ENCODE measurements at regions not wholly inside any gene's neighbourhood (a gene's known extent, or its start where the extent isn't known, plus 50 kb on each side); places are given as distances from the start of the nearest gene placed in this dataset.

DNA sequence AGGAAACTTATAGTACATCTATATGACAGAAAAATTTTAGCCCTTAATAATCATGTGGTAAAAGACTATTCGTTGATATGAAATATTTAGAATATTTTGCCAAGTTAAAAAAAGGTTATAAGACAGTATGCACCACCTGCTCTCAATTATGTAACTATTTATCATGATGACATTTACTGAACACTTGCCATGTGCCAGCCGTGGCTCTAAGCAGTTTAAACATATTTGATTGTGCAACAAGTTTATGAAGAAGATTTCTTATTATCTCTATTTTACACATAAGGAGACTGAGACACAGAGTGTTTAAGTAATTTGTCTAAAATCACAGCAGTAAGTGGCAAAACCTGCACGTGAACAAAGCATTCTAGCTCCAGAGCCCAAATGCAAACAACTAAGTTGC lies 199.3 kb upstream of the JUN start:
- H3K27me3 ChIP-seq (ENCODE audit: control insufficient read depth, insufficient read depth, low read length, poor library complexity, severe bottlenecking) = peaks cover 8% of the 10 kb centered on the region
- H3K4me1 ChIP-seq (ENCODE audit: control insufficient read depth, insufficient read depth, low read length) = no peaks in the 10 kb centered on the region
- WGBS, 2 experiments = 73 to 91% methylated on average over 1 to 2 of the region's 3 CpGs
- no peak overlapping the region for H3K27ac ChIP-seq (ENCODE audit: insufficient read depth, low read depth, low read length, poor library complexity, severe bottlenecking)
- H3K9me3 ChIP-seq (ENCODE audit: control insufficient read depth, low read length) = no peaks in the 10 kb centered on the region
- no peaks in the 10 kb centered on the region for H3K36me3 ChIP-seq (ENCODE audit: control insufficient read depth, insufficient read depth, low read length)
- H3K4me3 ChIP-seq (ENCODE audit: insufficient read depth, low read depth, low read length) = no peak overlapping the region

DNA sequence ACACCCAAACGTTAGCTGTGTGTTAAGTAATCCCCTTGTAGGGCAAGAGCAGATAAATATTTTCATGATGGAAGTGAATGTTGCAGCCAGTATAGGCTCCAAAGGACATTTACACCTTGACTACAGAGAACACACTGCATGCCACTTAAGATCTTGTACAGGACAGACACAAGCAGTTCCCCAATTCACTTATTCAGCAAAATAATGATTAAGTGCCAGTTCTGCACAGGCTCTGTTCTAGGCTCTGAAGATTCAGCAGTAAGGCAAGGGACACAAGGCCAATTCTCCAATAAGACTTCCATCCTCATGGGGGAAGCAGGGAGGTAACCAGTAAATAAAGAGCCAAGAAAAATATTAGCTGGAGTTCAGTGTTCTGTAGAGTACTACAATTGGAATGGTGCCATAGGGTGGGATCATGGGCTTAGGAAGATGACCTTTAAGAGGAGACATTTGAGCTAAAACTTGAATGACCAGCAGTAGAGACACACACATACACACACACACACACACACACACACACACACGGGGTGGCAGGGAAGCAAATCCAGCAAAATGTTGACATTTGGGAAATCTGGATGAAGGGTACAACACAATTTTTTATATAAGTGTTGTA lies 199.9 kb upstream of the JUN start:
- Histone ChIP-seq H3K9me3 (ENCODE audit: control insufficient read depth, low read length) (no peaks in the 10 kb centered on the region), H3K27ac (ENCODE audit: insufficient read depth, low read depth, low read length, poor library complexity, severe bottlenecking) (no peak overlapping the region), H3K4me1 (ENCODE audit: control insufficient read depth, insufficient read depth, low read length) (no peaks in the 10 kb centered on the region), H3K4me3 (ENCODE audit: insufficient read depth, low read depth, low read length) (no peak overlapping the region), H3K36me3 (ENCODE audit: control insufficient read depth, insufficient read depth, low read length) (no peaks in the 10 kb centered on the region), H3K27me3 (ENCODE audit: control insufficient read depth, insufficient read depth, low read length, poor library complexity, severe bottlenecking) (peaks cover 8% of the 10 kb centered on the region)
- WGBS, 2 experiments = 100% methylated on average over 1 of the region's 2 CpGs; no CpG with 5 or more reads in 1 of the 2 experiments

DNA sequence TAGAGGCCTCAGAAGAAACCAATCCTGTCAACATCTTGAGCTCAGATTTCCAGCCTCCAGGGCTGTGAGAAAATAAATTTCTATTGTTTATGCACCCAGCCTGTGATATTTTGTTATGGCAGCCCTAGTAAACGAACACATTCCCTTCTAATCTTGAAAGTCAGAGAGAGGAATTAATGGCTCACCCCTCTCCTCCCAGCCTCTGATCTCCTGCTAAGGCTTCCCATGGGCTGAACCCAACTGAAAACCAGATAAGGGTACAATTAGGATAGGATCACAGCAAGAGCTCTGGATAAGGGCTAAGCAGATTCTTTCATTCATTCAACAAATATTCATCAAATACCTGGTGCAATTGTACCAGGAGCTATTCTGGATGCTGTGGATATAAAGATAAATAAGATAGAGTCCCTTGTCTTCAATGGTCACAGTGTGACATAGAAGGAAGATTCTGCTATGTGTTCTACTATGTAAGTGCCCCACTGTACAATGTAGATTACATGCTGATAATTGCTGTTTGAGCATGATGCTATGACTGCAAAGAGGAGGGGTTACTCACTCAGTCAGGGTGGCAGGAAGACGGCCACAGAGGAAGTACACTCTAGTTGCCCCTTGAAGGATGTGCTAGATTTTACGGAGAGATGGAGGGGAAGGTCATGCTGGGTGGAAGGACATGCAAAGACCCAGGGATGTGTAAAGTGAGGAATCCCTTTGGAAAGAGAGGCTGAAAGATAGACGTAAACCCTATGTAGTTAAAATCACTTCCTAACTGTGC lies 203.3 kb upstream of the JUN start:
- H3K4me1 ChIP-seq (ENCODE audit: control insufficient read depth, insufficient read depth, low read length) = no peaks in the 10 kb centered on the region
- H3K9me3 ChIP-seq (ENCODE audit: control insufficient read depth, low read length) = no peaks in the 10 kb centered on the region
- H3K4me3 ChIP-seq (ENCODE audit: insufficient read depth, low read depth, low read length) = no peak overlapping the region
- H3K36me3 ChIP-seq (ENCODE audit: control insufficient read depth, insufficient read depth, low read length) = no peaks in the 10 kb centered on the region
- no peak overlapping the region for H3K27ac ChIP-seq (ENCODE audit: insufficient read depth, low read depth, low read length, poor library complexity, severe bottlenecking)
- WGBS, 2 experiments = 84 to 95% methylated on average over 4 of the region's 4 CpGs
- H3K27me3 ChIP-seq (ENCODE audit: control insufficient read depth, insufficient read depth, low read length, poor library complexity, severe bottlenecking) = peaks cover 8% of the 10 kb centered on the region

DNA sequence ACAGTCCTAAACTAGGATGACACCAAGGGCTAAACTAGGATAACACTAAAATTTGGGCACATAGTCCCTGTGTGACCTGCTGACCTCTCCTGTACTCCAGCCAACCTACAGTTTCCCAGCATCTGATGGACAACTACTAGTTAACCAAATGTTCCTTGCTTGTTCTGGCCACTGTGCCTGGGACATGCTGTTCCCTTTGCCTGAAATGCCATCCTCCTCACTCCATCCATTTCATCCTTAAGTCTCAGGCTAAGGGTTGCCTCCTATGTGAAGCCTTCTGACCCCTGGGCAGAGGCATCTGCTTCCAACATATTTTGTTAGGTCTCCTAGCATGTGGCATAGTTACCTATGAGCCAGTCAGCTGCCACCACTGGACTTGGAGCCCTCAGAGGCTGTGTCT lies 204.9 kb upstream of the JUN start:
- Histone ChIP-seq H3K27ac (ENCODE audit: insufficient read depth, low read depth, low read length, poor library complexity, severe bottlenecking) (no peak overlapping the region), H3K9me3 (ENCODE audit: control insufficient read depth, low read length) (no peaks in the 10 kb centered on the region), H3K4me3 (ENCODE audit: insufficient read depth, low read depth, low read length) (no peak overlapping the region), H3K27me3 (ENCODE audit: control insufficient read depth, insufficient read depth, low read length, poor library complexity, severe bottlenecking) (peaks cover 1% of the 10 kb centered on the region), H3K4me1 (ENCODE audit: control insufficient read depth, insufficient read depth, low read length) (no peaks in the 10 kb centered on the region), H3K36me3 (ENCODE audit: control insufficient read depth, insufficient read depth, low read length) (no peaks in the 10 kb centered on the region)

DNA sequence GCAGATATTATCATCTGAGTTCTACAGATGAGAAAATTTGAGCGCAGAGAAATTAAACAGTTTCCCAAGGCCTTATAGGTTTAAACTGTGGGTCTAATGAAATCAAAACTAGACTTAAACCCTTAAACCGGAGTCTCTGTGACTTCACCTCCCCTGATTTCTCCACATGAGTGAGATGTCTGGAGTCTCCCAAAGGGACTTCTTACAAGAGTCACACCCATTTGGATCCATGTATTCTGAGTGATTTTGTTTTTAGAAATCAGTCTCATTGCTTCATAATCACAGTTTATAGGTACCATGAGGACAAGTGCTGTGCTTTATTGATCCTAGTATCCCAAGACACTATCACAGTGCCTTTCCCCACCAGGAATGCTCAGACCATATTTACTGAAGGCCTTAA lies 206.0 kb upstream of the JUN start:
- WGBS, 2 experiments = 97 to 100% methylated on average over 2 of the region's 2 CpGs
- no peaks in the 10 kb centered on the region for H3K36me3 ChIP-seq (ENCODE audit: control insufficient read depth, insufficient read depth, low read length)
- H3K4me3 ChIP-seq (ENCODE audit: insufficient read depth, low read depth, low read length) = no peak overlapping the region
- H3K4me1 ChIP-seq (ENCODE audit: control insufficient read depth, insufficient read depth, low read length) = no peaks in the 10 kb centered on the region
- no peaks in the 10 kb centered on the region for H3K9me3 ChIP-seq (ENCODE audit: control insufficient read depth, low read length)
- H3K27me3 ChIP-seq (ENCODE audit: control insufficient read depth, insufficient read depth, low read length, poor library complexity, severe bottlenecking) = no peaks in the 10 kb centered on the region
- no peak overlapping the region for H3K27ac ChIP-seq (ENCODE audit: insufficient read depth, low read depth, low read length, poor library complexity, severe bottlenecking)

DNA sequence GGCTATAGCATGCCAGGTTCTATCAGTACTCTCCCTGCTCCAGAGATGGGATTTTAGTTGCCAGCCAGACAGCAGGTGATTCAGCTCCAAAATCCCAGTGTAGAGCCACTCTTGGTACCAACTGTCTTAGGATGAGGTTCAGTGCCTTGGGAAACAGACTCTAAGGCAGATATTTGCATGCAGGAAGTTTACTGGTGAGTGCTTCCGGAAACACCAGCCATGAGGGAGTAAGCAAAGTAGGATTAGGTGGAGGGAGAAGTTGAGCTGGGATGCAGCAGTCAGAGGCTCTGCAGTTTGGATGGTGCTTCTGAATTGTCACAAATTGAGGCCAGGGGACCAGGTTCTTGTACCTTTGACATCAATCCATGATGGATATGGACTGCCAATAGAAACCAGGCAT lies 207.5 kb upstream of the JUN start:
- Histone ChIP-seq H3K27ac (ENCODE audit: insufficient read depth, low read depth, low read length, poor library complexity, severe bottlenecking) (no peak overlapping the region), H3K27me3 (ENCODE audit: control insufficient read depth, insufficient read depth, low read length, poor library complexity, severe bottlenecking) (no peaks in the 10 kb centered on the region), H3K36me3 (ENCODE audit: control insufficient read depth, insufficient read depth, low read length) (no peaks in the 10 kb centered on the region), H3K4me1 (ENCODE audit: control insufficient read depth, insufficient read depth, low read length) (no peaks in the 10 kb centered on the region), H3K9me3 (ENCODE audit: control insufficient read depth, low read length) (no peaks in the 10 kb centered on the region), H3K4me3 (ENCODE audit: insufficient read depth, low read depth, low read length) (no peak overlapping the region)
- WGBS, 2 experiments = 89 to 97% methylated on average over 1 of the region's 1 CpG

DNA sequence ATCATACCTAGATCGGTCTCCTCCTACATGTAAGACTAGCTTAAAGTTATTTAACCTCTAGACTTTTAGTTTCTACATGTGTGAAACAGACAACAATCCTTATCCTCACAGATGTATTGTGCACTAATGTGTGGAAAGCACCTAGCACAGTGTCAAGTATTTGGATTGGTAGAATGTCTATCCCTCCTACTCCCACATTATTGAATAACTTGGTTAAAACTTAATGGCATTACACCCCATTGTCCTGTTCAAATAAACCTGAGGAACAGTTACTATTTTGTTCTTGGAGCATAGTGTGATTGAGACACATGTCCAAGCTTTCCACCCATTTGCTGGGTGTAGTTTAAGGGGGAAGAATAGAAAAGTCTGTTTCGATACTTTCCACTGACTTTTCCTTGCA lies 208.8 kb upstream of the JUN start:
- no peaks in the 10 kb centered on the region for H3K27me3 ChIP-seq (ENCODE audit: control insufficient read depth, insufficient read depth, low read length, poor library complexity, severe bottlenecking)
- WGBS, 2 experiments = 93 to 94% methylated on average over 2 of the region's 2 CpGs
- H3K4me3 ChIP-seq (ENCODE audit: insufficient read depth, low read depth, low read length) = no peak overlapping the region
- H3K4me1 ChIP-seq (ENCODE audit: control insufficient read depth, insufficient read depth, low read length) = no peaks in the 10 kb centered on the region
- H3K9me3 ChIP-seq (ENCODE audit: control insufficient read depth, low read length) = no peaks in the 10 kb centered on the region
- H3K36me3 ChIP-seq (ENCODE audit: control insufficient read depth, insufficient read depth, low read length) = no peaks in the 10 kb centered on the region
- no peak overlapping the region for H3K27ac ChIP-seq (ENCODE audit: insufficient read depth, low read depth, low read length, poor library complexity, severe bottlenecking)

DNA sequence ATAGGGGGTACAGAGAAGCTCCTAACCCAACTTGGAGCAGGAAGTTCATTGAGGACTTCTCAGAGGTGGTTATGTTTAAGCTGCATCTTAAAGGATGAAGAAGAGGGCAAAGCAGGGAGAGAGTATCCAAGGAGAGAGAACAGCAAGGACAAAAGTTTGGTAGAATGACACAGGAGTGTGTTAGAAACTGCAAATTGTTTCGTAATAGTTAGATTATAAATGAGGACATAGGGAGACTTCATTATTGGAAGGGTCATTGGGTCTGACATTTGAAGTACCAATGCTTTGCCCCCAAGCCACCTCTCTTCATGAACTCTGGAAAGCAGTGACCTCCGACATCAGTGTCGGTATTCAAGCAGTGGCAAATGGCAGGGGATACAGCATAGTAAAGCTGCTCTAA lies 209.6 kb upstream of the JUN start:
- Histone ChIP-seq H3K27me3 (ENCODE audit: control insufficient read depth, insufficient read depth, low read length, poor library complexity, severe bottlenecking) (no peaks in the 10 kb centered on the region), H3K27ac (ENCODE audit: insufficient read depth, low read depth, low read length, poor library complexity, severe bottlenecking) (no peak overlapping the region), H3K36me3 (ENCODE audit: control insufficient read depth, insufficient read depth, low read length) (no peaks in the 10 kb centered on the region), H3K9me3 (ENCODE audit: control insufficient read depth, low read length) (no peaks in the 10 kb centered on the region), H3K4me3 (ENCODE audit: insufficient read depth, low read depth, low read length) (no peak overlapping the region), H3K4me1 (ENCODE audit: control insufficient read depth, insufficient read depth, low read length) (no peaks in the 10 kb centered on the region)
- WGBS, 2 experiments = 94 to 95% methylated on average over 3 of the region's 3 CpGs

DNA sequence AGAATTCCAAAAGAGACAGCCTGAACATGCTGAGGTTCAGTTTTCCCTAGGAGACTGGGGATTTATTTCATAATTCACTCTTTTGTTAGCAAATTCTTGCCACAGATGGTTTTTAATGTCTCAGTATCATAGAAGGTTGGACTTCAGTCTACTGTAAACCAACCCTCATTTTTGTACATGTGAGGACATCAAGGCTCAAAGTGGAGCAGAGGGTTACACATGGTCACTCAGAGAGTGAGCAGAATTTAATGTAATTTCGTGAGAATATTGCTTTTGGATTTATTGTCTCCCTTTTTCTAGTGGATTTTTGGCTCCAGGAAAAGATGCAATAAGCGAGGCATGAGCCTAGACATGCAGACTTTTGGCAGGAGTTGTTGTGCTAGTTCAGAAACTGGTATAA lies 210.8 kb upstream of the JUN start:
- Histone ChIP-seq H3K27ac (ENCODE audit: insufficient read depth, low read depth, low read length, poor library complexity, severe bottlenecking) (no peak overlapping the region), H3K9me3 (ENCODE audit: control insufficient read depth, low read length) (no peaks in the 10 kb centered on the region), H3K4me3 (ENCODE audit: insufficient read depth, low read depth, low read length) (no peak overlapping the region), H3K4me1 (ENCODE audit: control insufficient read depth, insufficient read depth, low read length) (no peaks in the 10 kb centered on the region), H3K36me3 (ENCODE audit: control insufficient read depth, insufficient read depth, low read length) (no peaks in the 10 kb centered on the region), H3K27me3 (ENCODE audit: control insufficient read depth, insufficient read depth, low read length, poor library complexity, severe bottlenecking) (no peaks in the 10 kb centered on the region)
- WGBS, 2 experiments = 91 to 93% methylated on average over 2 of the region's 2 CpGs

DNA sequence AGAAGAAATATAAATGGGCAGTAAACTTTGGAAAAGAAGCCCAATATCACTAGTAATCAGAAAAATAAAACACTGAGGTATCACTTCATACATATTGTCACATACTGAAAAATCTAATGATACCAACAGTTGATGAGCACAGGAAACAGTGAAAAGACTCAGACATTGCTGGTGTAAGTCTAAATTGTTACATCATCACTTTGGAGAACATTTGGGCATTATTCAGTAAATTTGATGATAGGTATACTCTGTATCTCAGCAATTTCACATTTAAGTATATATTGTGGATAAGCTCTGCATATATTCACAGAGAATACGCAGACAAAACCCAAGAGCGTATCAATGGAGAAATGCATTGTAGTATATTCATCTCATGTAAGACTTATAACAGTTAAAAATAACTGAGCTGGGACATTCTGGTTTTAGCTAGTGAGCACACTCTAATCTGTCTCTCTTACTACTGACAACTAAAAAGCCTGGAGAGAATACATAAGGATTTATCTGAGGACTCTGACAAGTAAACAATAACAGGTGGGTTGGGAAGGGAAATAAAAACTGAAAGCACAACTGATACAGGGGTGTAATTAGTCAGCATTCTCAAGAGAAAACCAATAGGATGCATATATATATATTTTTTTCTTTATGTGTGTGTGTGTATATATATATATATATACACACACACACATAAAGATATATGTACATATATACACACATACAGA lies 212.7 kb upstream of the JUN start:
- H3K36me3 ChIP-seq (ENCODE audit: control insufficient read depth, insufficient read depth, low read length) = no peaks in the 10 kb centered on the region
- no peaks in the 10 kb centered on the region for H3K9me3 ChIP-seq (ENCODE audit: control insufficient read depth, low read length)
- no peaks in the 10 kb centered on the region for H3K4me1 ChIP-seq (ENCODE audit: control insufficient read depth, insufficient read depth, low read length)
- H3K27me3 ChIP-seq (ENCODE audit: control insufficient read depth, insufficient read depth, low read length, poor library complexity, severe bottlenecking) = no peaks in the 10 kb centered on the region
- no peak overlapping the region for H3K4me3 ChIP-seq (ENCODE audit: insufficient read depth, low read depth, low read length)
- 100% methylated on average over 2 of the region's 2 CpGs; no CpG with 5 or more reads in 1 of the 2 experiments for WGBS, 2 experiments
- H3K27ac ChIP-seq (ENCODE audit: insufficient read depth, low read depth, low read length, poor library complexity, severe bottlenecking) = no peak overlapping the region

All from ectodermal cell (in vitro differentiated cells).